ENCODE measurements at regions not wholly inside any gene's neighbourhood (a gene's known extent, or its start where the extent isn't known, plus 50 kb on each side); places are given as distances from the start of the nearest gene placed in this dataset.

GRCh38 chr5:123907349-123907748 lies 395.4 kb downstream of the CSNK1G3 start:
- Histone ChIP-seq H3K27me3 (replicated peaks in 1 of 4; ENCODE audit: control insufficient read depth in 3 of 4, extremely low read depth in 1 of 4, insufficient read depth in 3 of 4, low read length in 3 of 4) (no peaks in the 10 kb centered on the region), H3K23me2 (ENCODE audit: low read depth, low read length) (no peaks in the 10 kb centered on the region), H4K20me1 (replicated peaks in 1 of 2; ENCODE audit: control insufficient read depth in 1 of 2, insufficient read depth in 2 of 2, low read length in 2 of 2) (no peaks in the 10 kb centered on the region), H3K36me3 (ENCODE audit: control insufficient read depth in 2 of 4, insufficient read depth in 4 of 4, low read length in 3 of 4) (no peaks in the 10 kb centered on the region), H4K8ac (ENCODE audit: extremely low read depth, insufficient read depth, low read length) (no peak overlapping the region), H2BK12ac (ENCODE audit: low read depth, low read length) (no peak overlapping the region), H2BK120ac (replicated peaks; ENCODE audit: low read depth, low read length) (no peak overlapping the region), H3K4ac (replicated peaks; ENCODE audit: insufficient read length, low read depth, low read length) (no peak overlapping the region), H3K23ac (ENCODE audit: insufficient read length) (no peak overlapping the region), H3K79me1 (ENCODE audit: low read depth, low read length) (no peaks in the 10 kb centered on the region), H3K56ac (replicated peaks; ENCODE audit: insufficient read length, low read depth, low read length) (no peak overlapping the region), H2BK5ac (ENCODE audit: low read depth, low read length) (no peak overlapping the region), H4K91ac (replicated peaks; ENCODE audit: insufficient read length, low read length) (no peak overlapping the region), H2BK20ac (ENCODE audit: low read length) (no peak overlapping the region), H2AFZ (ENCODE audit: low read length) (no peak overlapping the region), H4K5ac (ENCODE audit: insufficient read length, low read depth, low read length) (no peak overlapping the region), H3K79me2 (ENCODE audit: control insufficient read depth in 1 of 2, insufficient read depth in 2 of 2, low read length in 2 of 2) (no peaks in the 10 kb centered on the region), H3K27ac (ENCODE audit: low read depth, low read length) (no peak overlapping the region), H2AK5ac (ENCODE audit: low read depth, low read length) (no peak overlapping the region), H3K9me3 (ENCODE audit: insufficient read depth in 2 of 2, low read depth in 1 of 2, low read length in 1 of 2) (no peaks in the 10 kb centered on the region), H3K9ac (replicated peaks in 1 of 4; ENCODE audit: extremely low read depth in 1 of 4, low read depth in 3 of 4, low read length in 3 of 4) (no peak overlapping the region), H3K4me3 (ENCODE audit: extremely low read depth in 1 of 4, insufficient read depth in 2 of 4, low read depth in 3 of 4, low read length in 4 of 4) (no peak overlapping the region), H3K4me1 (replicated peaks in 1 of 4; ENCODE audit: control insufficient read depth in 3 of 4, insufficient read depth in 4 of 4, low read length in 3 of 4) (no peaks in the 10 kb centered on the region; a peak in 1 of 7 replicates), H2BK15ac (ENCODE audit: low read length) (no peak overlapping the region), H3K14ac (ENCODE audit: insufficient read length) (no peak overlapping the region), H3K18ac (ENCODE audit: extremely low read depth, low read length) (no peak overlapping the region), H3K4me2 (ENCODE audit: insufficient read depth in 1 of 2, low read depth in 2 of 2, low read length in 2 of 2) (no peak overlapping the region)
- ChIA-PET POLR2A (ENCODE audit: partially characterized antibody) (no interaction called here), CTCF (ENCODE audit: partially characterized antibody) (no interaction called here)
- no peak for FAIRE-seq
- TF ChIP-seq ATF3 (IDR thresholded peaks at IDR 0.05; ENCODE audit: insufficient read depth, low read depth, low read length) (no peak), SUZ12 (IDR thresholded peaks at IDR 0.05; ENCODE audit: low read length) (no peak), EP300 (IDR thresholded peaks at IDR 0.05; ENCODE audit: borderline replicate concordance in 1 of 2, low read depth in 2 of 2, low read length in 2 of 2) (no peak), E2F6 (IDR thresholded peaks at IDR 0.05) (no peak), SP2 (IDR thresholded peaks at IDR 0.05; ENCODE audit: low read length) (no peak), CBX8 (IDR thresholded peaks at IDR 0.05; ENCODE audit: borderline replicate concordance, low read depth, low read length) (no peak), FOSL1 (IDR thresholded peaks at IDR 0.05; ENCODE audit: insufficient read depth, low read depth, low read length) (no peak), TAF7 (optimal IDR thresholded peaks at IDR 0.05; ENCODE audit: borderline replicate concordance, low read depth, low read length) (no peak)
- 94% methylated on average over 3 of the region's 3 CpGs; no CpG with 5 or more reads in 1 of the 2 experiments for WGBS, 2 experiments (ENCODE audit: extremely low coverage in 1 of 2, insufficient coverage in 1 of 2, insufficient read length in 1 of 2, insufficient replicate concordance in 2 of 2, low coverage in 1 of 2, low lambda C conversion rate in 2 of 2, missing lambda C conversion rate in 1 of 2)
- no peak for DNase-seq (ENCODE audit: low read depth in 1 of 2, low spot score in 2 of 2)

Measured in H1 (cell line).